ENCODE measurements at regions not wholly inside any gene's neighbourhood (a gene's known extent, or its start where the extent isn't known, plus 50 kb on each side); places are given as distances from the start of the nearest gene placed in this dataset.

DNA sequence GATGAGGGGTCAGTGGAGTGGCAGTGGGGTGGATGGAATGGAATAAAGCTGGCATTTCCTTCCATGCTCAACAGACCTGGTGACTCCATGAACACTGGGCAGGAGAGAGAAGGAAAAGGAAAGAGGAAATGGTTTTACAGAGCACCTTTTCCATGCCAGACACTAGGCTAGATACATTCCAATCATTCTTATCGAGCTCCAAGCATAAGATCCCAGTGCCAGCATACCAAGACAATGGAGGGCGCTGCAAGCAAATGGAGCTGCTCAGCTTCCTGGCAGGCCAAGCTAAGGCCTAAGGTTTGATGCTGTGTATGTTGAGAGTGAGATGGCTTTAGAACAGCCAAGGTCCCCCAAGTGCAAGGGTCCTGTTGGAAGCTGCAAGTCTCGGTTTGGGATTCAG, 113.2 kb downstream of the HSPH1 start:
- DNase-seq, result no peak

DNA sequence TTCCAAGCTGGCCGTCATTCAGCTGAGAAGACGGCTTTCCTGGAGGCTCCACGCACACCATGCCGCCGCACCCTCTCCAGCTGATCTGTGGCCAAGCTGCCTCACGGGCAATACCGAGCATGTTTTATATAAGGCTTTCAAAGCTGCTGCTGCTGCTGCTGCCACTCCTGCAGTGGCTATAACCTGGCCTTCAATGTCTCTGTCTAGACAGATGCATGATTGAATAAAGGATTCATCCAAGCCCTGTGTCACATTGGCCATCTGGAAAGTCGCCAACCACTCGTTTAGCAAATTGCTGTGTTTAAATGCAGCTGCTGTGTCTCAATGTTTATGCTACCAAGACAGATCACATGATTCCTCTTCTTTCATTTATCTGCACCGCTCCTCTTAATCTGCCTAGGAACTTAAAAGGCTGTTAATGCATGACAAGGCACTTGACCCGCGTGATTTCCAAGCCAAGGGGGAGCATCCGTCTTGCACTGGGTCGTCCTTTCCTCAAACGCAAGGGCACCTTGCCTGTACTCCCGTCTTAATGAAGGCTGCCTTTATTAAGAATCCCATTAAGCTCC, 114.3 kb downstream of the TEX26 start:
- no peak for DNase-seq

DNA sequence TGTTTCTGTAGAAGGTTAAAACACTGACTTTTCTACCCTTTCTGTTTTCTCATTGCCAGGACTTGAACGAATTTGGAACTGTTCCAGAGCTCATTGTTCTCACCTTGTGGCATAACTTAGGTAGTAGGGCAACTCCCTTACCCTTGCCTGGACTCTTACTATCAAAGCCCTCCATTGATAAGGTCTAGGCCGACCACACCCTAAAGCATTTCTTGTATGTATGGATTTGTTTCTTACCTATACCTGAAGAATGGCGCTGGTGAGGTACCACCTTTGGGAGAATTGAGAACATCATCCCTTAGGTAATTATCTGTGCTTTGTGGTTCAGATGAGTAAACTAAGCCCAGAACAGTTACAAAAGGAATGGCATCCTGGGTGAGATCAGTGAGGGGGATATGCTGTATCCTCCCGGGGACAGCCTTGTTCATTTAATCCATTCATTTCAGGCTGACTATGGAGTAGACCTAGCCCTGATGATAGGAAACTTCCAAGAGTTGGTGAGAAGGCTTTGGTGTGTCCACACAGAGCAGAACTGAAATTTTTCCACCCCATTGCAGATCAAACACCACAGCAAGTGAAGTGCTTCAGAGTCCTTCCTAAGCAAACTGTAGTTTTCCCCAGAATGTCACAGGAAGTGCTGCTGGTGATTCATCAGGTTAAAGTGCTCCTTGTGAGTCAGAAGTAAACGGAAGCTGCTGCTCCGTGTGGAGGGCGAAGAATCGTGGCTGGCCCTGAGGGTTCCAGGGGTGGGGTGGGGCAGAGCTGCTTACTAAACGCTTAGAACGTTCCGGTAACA, 113.0 kb downstream of the TEX26 start:
- peak; percentile 21 for DNase-seq

DNA sequence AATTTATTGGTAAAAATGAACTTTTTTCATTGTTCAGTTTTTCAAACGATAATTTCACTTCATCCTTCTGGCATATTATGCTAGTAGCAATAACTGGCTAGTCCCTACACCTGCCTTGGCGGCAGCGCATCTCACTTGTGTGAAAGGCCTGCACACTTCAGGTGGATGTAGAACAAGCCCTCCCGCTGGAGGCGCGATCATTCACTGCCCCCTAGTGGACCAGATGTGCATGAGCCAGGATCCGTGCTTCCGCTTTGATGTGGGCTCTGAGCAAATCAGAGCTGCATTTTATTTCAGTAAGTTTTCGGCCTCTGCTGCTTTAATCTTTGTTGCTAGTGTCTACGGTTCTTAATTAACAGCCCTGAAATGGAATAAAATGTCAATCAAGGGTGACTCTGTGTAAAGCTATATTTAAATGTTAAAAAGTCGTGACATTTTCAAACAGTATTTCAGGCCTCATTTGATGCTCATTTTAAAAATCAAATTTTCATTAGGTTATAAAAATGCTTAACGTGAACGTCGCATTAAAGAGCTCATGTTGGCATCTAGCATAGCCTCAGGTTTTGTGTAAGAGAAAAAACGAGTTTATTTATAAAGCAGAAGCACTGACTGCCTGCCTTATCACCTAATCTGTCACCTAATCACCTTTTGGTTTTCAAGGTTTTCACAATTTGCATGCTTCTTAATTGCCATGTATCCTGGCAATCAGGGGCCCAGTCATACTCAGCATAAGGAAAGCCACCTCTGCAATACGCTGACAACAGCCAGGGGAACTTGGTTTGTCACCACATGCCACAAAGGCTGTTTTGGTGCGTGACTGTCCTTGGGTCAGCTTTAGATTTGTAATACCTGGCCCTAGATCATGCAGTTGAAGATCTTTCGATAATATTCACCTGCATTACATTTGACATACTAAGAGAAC, 112.2 kb downstream of the TEX26 start:
- peak; percentile 68 for DNase-seq

DNA sequence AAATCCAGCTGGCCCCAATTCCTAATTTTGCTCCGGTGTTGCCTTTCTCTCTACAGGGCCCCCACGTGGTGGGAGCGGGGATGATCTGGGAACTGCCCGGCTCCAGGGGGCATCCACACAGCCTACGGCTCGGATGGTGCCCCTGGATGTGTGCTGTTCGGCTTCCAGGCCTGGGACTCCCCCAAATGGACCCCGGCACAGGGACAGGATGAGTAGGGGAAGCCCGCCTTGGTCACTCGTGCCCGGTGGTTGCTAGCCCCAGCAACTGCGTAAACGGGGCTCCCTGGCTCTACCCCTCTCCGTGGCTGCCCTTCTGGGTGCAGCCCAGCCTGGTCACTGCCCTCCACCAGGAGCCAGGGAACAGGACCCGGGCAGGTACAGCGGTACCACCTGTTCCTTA, 111.5 kb downstream of the TEX26 start:
- no peak for DNase-seq

DNA sequence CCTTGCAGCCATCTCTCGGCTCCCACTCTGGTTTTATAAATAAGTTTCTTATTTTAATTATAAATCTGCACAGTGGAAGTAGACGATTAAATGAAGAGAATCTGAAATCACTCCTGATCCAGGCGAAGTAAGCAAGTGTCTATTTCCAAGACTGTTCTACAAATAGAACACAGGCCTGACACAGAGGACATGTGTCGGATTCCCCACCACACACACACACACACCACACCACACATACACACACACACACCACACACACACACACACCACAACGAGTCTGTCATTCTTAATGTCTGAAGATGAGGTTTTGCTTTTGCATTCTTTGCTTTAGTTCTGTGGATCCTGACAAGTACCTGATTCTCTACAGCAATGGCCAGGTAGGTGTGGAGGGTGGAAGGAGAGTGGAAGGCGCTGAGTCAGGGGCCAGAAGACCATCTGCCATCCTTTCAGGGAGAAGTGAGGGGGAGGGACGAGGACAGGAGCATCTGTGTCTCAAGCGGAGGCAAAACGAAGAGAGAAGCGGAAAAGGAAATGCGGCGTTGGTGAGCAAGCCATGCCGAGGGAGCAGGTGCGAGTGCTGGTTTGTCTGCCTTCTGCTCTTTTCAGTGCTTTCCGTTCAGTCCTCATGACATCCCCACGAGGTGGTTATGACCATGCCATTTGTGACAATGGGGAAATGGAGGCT, 110.2 kb downstream of the TEX26 start:
- no peak for DNase-seq

DNA sequence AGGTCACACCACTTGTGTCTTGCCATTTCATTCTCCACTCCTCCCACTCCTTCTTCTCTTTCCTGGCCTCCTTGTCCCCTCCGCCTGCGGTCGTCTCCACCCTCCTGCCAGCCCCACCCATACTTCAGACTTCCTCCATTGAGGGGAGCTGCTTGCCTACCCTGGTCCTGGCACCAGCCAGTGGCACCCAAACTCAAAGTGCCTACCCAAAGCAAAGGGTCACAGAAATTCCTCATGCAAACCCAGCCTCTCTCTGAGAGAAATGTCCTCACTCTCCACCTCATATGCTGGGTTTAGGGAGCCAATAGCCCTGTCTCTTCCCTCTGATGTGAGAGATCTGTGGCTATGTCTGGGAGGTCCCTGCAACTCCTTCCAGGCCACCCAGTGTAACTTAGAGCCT, 109.6 kb downstream of the TEX26 start:
- DNase-seq, result no peak

DNA sequence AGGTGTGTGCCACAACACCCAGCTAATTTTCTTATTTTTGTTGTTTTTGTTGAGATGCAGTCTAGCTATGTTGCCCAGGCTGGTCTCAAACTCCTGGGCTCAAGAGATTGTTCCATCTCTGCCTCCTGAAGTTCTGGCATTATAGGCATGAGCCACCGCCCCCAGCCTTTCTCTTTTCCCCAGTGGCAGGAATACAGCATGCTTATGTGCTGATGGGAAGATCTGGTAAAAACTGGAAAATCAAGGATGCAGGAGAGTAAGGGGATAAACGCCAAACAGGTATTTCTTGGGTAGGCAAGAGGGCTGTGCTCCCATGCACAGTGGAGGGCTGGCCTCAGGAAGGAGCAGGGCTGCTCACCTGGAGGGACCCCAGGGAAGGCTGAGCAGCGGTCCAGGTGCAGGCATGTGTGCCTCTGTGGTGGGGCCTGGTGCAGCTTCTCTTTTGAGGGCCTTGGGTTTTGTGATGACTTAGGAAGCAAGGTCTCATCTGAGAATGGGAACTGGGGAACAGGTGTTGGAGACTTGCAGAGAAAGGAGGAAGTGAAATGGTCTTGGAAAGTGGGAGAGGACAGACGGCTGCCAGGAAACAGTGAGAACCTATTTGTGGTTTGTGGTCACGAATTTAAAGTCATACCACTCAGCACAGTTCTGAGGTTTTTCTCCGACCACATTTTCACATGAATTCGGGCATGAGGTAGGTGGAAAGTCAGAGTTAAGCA, 106.5 kb downstream of the TEX26 start:
- DNase-seq, result no peak

DNA sequence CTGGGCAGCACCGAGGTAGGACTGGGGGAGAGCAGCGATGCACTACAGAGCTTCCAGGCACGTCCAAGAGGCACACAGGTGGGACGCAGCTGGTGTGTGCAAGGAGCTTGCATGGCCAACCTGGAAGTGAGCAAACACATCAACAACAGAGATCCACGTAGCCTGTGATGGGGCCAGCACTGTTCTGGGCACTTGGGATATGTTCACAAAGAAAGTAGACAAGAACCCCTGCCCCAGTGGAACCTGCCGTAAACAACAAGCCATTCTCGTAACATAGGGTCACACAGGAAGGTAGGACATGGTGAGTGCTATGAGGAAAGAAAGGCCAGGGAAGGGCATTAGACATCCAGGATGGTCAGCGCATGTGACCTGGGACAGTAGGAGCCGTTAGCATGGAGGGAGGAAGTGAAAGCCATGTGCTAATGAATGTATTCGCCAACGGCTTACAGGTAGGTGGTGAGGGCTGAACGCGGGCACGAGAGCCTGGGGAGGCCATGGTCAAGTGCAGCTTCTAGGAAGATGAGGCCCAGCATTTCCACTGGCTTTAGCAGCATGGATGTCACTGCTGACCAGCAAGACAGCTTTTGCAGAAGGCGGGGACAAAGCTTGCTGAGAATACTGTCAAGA, 105.5 kb downstream of the TEX26 start:
- DNase-seq, result no peak

DNA sequence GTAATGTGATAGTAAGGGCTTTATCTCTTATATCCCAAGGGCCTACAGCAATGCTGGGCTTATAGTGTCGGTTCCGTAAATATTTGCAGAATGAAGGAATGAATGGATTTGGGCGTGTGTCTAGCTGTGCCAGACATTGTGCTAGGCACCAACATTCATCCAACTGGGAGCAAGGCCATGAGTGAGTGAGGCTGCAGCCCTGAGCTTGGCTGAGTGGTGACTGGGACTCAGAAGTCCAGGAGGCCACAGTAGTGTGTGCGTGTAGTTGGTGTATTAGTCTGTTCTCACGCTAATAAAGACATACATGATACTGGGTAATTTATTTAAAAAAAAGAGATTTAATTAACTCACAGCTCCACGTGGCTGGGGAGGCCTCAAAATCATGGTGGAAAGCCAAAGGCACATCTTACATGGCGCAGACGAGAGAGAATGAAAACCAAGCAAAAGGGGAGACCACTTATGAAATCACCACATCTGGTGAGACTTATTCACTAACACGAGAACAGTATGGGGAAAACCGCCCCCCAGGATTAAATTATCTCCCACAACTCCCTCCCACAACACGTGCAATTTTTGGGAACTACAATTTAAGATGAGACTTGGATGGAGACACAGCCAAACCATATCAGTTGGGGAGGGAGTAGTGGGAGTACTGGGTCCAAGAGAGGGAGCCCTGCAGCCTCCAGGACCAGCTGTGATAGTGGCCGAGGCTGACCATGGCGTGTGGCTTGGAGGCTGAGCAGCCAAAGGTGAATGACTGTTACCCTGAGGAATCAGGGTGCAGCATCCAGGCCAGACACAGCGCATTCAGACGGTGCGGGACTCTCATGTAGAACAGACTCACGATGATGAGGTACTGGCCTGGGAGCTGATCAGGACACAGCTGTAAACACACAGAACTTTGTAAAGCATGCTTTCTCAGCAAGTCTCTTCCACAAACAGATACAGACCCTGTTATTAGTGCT, 104.6 kb downstream of the TEX26 start:
- DNase-seq, result no peak

DNA sequence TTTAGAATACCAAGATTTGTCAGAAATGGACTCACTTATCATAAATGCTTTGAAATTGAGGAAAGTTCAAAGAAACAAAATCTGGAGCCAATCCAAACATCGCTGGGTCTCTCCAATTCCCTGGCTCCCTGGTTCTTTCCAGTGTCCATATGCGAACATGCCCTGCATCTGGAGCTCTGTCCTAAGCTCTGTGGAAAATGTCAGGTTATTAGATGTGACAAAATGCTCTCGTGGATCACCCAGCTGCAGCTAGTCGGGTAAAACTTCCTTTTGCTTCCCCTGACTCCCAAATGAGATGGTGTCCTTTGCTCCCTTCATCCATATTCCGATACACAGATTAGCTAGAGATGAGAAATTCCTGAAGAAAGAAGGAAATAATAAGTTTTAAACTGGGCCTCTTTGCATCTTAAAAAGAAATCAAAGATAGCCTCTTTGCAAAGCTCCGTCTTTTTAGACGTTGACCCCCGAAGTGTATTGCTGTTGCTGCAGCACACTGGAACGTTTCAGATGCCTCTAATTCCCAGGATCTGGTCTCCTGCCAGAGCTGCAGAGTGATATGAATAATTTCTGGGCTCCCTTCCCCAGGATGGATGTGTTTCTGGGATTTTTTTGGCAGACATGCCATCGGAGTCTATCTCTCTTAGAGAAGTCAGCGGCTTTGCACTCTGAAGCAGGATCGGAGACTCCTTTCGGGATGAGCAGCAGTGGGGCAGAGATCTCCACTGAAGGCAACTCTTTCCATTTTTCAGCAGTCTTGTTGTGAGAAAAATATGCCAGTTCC, 102.9 kb downstream of the TEX26 start:
- no peak for DNase-seq

DNA sequence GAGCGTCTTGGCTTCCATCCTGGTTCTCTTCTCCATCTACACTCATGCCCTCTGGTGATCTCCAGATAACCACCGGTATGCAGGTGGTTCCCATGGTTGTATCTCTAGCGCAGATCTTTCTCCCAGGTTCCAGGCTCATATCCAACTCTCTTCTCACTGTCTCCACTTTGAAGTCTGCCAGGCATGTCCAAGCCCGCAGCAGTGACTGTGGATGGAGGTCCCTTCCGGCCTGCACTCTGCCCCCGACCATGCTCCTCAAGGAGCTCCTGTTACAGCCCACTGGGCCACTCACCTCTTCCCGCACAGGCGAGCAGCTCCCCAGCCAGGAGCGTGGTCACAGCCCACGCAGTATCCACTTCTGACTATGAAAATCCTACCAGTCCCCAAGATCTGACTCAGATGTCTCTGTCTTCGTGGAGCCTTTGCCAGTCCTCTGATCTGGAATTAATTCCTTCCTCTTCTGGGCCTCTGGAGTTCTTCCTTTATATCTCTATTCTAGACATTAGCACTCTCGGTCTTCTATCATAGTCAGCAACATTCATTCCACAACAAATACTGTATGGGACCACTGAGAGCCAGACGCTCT, 100.2 kb downstream of the TEX26 start:
- DNase-seq, result no peak

DNA sequence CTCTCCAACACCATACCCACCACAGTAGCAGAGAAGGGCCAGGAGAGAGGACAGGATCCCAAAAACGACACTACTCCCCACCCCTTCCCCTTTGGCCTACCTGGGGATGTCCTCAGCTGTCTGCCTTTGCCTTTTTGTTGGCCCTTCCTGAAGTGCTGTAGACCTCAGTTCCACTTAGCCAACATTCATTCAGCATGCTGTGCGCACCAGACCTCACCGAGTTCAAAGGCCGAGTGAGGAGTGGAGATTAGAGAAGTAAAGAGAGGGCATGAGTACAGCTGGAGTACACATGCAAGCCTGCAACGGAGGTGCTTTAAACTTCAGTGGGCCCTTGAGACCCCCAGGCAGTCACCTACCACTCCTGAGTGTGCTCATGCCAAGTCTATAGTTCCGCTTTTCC, 99.0 kb downstream of the TEX26 start:
- DNase-seq, result no peak

DNA sequence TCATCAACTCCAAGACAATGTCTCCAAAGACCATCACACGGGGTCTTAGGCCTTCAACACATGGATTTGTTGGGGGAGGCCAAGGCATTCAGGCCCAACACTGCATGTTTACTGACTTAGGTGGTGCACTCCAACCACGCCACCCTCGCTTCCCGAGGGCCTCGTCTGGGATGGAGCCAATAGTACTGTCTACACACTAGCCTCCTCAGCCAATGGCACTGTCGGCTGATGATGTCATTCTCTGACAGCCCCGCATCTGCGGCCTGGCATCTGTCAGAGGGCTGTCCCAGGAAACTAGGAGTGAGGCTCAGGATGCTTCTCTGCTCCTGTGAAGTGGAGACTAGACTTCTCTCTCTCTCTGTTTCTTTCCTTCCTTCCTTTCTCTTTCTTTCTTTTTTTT, 96.6 kb downstream of the TEX26 start:
- no peak for DNase-seq

DNA sequence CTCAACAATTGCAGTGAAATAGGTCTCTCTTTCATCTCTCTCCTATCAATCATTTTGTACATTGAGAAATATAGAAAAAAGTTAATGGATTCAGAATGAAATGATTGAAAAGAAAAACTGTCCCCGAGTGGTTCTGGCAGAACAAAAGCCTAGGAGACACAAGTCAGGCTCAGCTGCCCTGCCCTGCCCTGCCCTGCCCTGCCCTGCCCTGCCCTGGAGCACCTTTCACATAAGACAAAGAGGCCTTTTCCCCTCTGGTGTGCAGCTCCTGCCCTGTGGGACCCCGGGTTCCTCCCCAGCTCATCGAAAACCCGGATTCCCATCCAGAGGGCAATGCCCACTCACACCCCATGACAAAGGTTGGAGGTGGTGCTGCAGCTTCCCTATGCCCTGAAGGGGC, 94.7 kb downstream of the TEX26 start:
- DNase-seq, result no peak
